ENCODE measurements at regions not wholly inside any gene's neighbourhood (a gene's known extent, or its start where the extent isn't known, plus 50 kb on each side); places are given as distances from the start of the nearest gene placed in this dataset.

GRCh38 chr17:62164747-62165722 is 100.0 kb upstream of the MED13 start:
- no peak overlapping the region for H3K27ac ChIP-seq (ENCODE audit: low read length in 2 of 2)
- no peak overlapping the region for H3K9ac ChIP-seq (ENCODE audit: low read length)
- no peak overlapping the region for H3K4me3 Mint-ChIP-seq
- ChIA-PET POLR2A (no interaction called here), CTCF (no interaction called here)
- H4K20me1 ChIP-seq (ENCODE audit: control insufficient read depth, insufficient read depth, low read length, poor library complexity, severe bottlenecking): no peaks in the 10 kb centered on the region
- H3K27ac Mint-ChIP-seq: no peak overlapping the region
- 89% methylated on average over 1 of the region's 3 CpGs for WGBS (ENCODE audit: insufficient coverage)
- H2AFZ ChIP-seq (ENCODE audit: insufficient read depth, low read depth, low read length, poor library complexity, severe bottlenecking): no peak overlapping the region
- H3K36me3 ChIP-seq (replicated peaks in 1 of 2; ENCODE audit: control extremely low read depth in 1 of 2, control insufficient read depth in 1 of 2, extremely low read depth in 1 of 2, insufficient read depth in 2 of 2, low read length in 1 of 2): no peaks in the 10 kb centered on the region
- no peaks in the 10 kb centered on the region for H3K9me3 ChIP-seq (ENCODE audit: control extremely low read depth in 1 of 3, control insufficient read depth in 2 of 3, insufficient read depth in 1 of 3, low read length in 2 of 3)
- ATAC-seq (ENCODE audit: low read depth) (no peak), DNase-seq (no peak)
- intact Hi-C loops (cut with micrococcal nuclease): no loop called here
- no peak overlapping the region for H3K4me2 ChIP-seq (replicated peaks; ENCODE audit: low read depth, low read length, poor library complexity, severe bottlenecking)
- H3K79me2 ChIP-seq (ENCODE audit: control insufficient read depth, insufficient read depth, low read length): no peaks in the 10 kb centered on the region
- no peaks in the 10 kb centered on the region for H3K4me1 ChIP-seq (ENCODE audit: control insufficient read depth in 2 of 2, insufficient read depth in 2 of 2, low read length in 2 of 2)
- no peaks in the 10 kb centered on the region for H3K4me1 Mint-ChIP-seq
- H3K4me3 ChIP-seq (ENCODE audit: control extremely low read depth in 1 of 5, extremely low read depth in 1 of 5, insufficient read depth in 1 of 5, low read depth in 2 of 5, low read length in 4 of 5): no peak overlapping the region
- H3K9me3 Mint-ChIP-seq (ENCODE audit: insufficient read depth): no peaks in the 10 kb centered on the region
- peaks cover 11% of the 10 kb centered on the region for H3K27me3 Mint-ChIP-seq
- no peak for TF ChIP-seq CTCF (IDR thresholded peaks at IDR 0.05)
- TF ChIP-seq EZH2 (IDR thresholded peaks at IDR 0.05; ENCODE audit: borderline replicate concordance, insufficient read depth, low read depth, low read length, poor library complexity, severe bottlenecking): no peak
- peaks cover 0 to 3% (median 0%) of the 10 kb centered on the region in 4 experiments for H3K27me3 ChIP-seq (replicated peaks in 1 of 4; ENCODE audit: control extremely low read depth in 1 of 4, control insufficient read depth in 3 of 4, insufficient read depth in 4 of 4, low read length in 3 of 4)

- Histone ChIP-seq H2AFZ (ENCODE audit: insufficient read depth, low read depth, low read length, poor library complexity, severe bottlenecking) (no peak overlapping the region), H3K9me3 (ENCODE audit: control extremely low read depth in 1 of 3, control insufficient read depth in 2 of 3, insufficient read depth in 1 of 3, low read length in 2 of 3) (no peaks in the 10 kb centered on the region), H3K27ac (ENCODE audit: low read length in 2 of 2) (no peak overlapping the region), H3K4me2 (replicated peaks; ENCODE audit: low read depth, low read length, poor library complexity, severe bottlenecking) (no peak overlapping the region), H3K36me3 (replicated peaks in 1 of 2; ENCODE audit: control extremely low read depth in 1 of 2, control insufficient read depth in 1 of 2, extremely low read depth in 1 of 2, insufficient read depth in 2 of 2, low read length in 1 of 2) (no peaks in the 10 kb centered on the region), H3K4me3 (ENCODE audit: control extremely low read depth in 1 of 5, extremely low read depth in 1 of 5, insufficient read depth in 1 of 5, low read depth in 2 of 5, low read length in 4 of 5) (no peak overlapping the region), H4K20me1 (ENCODE audit: control insufficient read depth, insufficient read depth, low read length, poor library complexity, severe bottlenecking) (no peaks in the 10 kb centered on the region), H3K27me3 (replicated peaks in 1 of 4; ENCODE audit: control extremely low read depth in 1 of 4, control insufficient read depth in 3 of 4, insufficient read depth in 4 of 4, low read length in 3 of 4) (peaks cover 0 to 3% (median 0%) of the 10 kb centered on the region in 4 experiments), H3K4me1 (ENCODE audit: control insufficient read depth in 2 of 2, insufficient read depth in 2 of 2, low read length in 2 of 2) (no peaks in the 10 kb centered on the region), H3K79me2 (ENCODE audit: control insufficient read depth, insufficient read depth, low read length) (no peaks in the 10 kb centered on the region), H3K9ac (ENCODE audit: low read length) (no peak overlapping the region)
- Mint-ChIP-seq H3K27ac (no peak overlapping the region), H3K9me3 (ENCODE audit: insufficient read depth) (no peaks in the 10 kb centered on the region), H3K4me3 (no peak overlapping the region), H3K4me1 (no peaks in the 10 kb centered on the region), H3K27me3 (peaks cover 9% of the 10 kb centered on the region)
- ChIA-PET POLR2A (no interaction called here), CTCF (no interaction called here)
- 100% methylated on average over 3 of the region's 3 CpGs for WGBS (ENCODE audit: insufficient coverage)
- no peak for DNase-seq
- no peak for ATAC-seq (ENCODE audit: low read depth)
- intact Hi-C loops (cut with micrococcal nuclease): no loop called here
- no peak for TF ChIP-seq EZH2 (IDR thresholded peaks at IDR 0.05; ENCODE audit: borderline replicate concordance, insufficient read depth, low read depth, low read length, poor library complexity, severe bottlenecking)
Measured at GRCh38 chr17:62163847-62164246, 98.8 kb upstream of the MED13 start.

Data from B cell (primary cell).